ENCODE measurements at regions not wholly inside any gene's neighbourhood (a gene's known extent, or its start where the extent isn't known, plus 50 kb on each side); places are given as distances from the start of the nearest gene placed in this dataset.

DNA sequence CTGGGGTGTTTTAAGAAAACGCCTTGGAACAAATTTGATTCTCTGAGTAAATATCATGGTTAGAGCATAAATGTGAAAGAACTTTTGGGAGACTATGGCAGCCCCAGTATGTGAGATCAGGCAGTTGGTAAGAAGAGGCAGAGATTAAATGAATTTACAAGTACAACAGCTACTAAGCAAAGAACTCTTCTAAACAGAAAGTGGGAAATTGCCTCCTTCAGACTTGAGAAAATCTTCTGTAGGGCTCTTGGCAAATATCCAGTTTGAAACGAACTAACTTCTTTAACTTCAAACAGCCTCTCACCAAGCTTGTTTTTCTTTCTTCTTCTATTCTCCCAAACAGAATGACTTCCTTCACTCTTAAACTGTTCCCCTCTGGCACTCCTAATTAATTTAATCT lies 337.7 kb downstream of the SIPA1L2 start:
- H2BK15ac ChIP-seq (ENCODE audit: low read depth, low read length): no peak overlapping the region
- no CpG with 5 or more reads among the region's 2 CpGs for WGBS (ENCODE audit: extremely low coverage, insufficient read length, low lambda C conversion rate)

More for the DNA sequence above, 337.7 kb downstream of the SIPA1L2 start:
- no peaks in the 10 kb centered on the region for H3K9me3 ChIP-seq (ENCODE audit: control insufficient read depth, low read depth, low read length)
- H3K27ac Mint-ChIP-seq: no peak overlapping the region
- H3K27me3 ChIP-seq (ENCODE audit: insufficient read depth, low read length): no peaks in the 10 kb centered on the region
- no peak overlapping the region for H3K14ac ChIP-seq (ENCODE audit: insufficient read depth, low read length)
- no peak overlapping the region for H2BK12ac ChIP-seq (ENCODE audit: insufficient read length, low read depth, low read length)
- no peak overlapping the region for H2AK5ac ChIP-seq (ENCODE audit: insufficient read length, low read length)
- H3K18ac ChIP-seq (ENCODE audit: insufficient read length, low read depth, low read length): no peak overlapping the region
- TF ChIP-seq, protein P1, sequence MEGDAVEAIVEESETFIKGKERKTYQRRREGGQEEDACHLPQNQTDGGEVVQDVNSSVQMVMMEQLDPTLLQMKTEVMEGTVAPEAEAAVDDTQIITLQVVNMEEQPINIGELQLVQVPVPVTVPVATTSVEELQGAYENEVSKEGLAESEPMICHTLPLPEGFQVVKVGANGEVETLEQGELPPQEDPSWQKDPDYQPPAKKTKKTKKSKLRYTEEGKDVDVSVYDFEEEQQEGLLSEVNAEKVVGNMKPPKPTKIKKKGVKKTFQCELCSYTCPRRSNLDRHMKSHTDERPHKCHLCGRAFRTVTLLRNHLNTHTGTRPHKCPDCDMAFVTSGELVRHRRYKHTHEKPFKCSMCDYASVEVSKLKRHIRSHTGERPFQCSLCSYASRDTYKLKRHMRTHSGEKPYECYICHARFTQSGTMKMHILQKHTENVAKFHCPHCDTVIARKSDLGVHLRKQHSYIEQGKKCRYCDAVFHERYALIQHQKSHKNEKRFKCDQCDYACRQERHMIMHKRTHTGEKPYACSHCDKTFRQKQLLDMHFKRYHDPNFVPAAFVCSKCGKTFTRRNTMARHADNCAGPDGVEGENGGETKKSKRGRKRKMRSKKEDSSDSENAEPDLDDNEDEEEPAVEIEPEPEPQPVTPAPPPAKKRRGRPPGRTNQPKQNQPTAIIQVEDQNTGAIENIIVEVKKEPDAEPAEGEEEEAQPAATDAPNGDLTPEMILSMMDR (conservative IDR thresholded peaks at IDR 0.05): no peak
- H3K23ac ChIP-seq (ENCODE audit: insufficient read length, low read depth, low read length): no peak overlapping the region
- H3K23me2 ChIP-seq (ENCODE audit: insufficient read length, low read depth, low read length, poor library complexity, severe bottlenecking): no peaks in the 10 kb centered on the region
- H2BK5ac ChIP-seq (ENCODE audit: insufficient read length, low read length): no peak overlapping the region
- no peaks in the 10 kb centered on the region for H3K79me1 ChIP-seq (ENCODE audit: insufficient read depth, low read depth, low read length, poor library complexity, severe bottlenecking)
- no peaks in the 10 kb centered on the region for H3K36me3 Mint-ChIP-seq (ENCODE audit: insufficient read depth in 1 of 3, low read depth in 3 of 3)
- H2BK20ac ChIP-seq (ENCODE audit: low read depth, low read length, poor library complexity, severe bottlenecking): no peak overlapping the region
- H3K4me3 Mint-ChIP-seq: no peak overlapping the region
- H4K91ac ChIP-seq (ENCODE audit: insufficient read length, low read depth, low read length): no peak overlapping the region
- H4K5ac ChIP-seq (ENCODE audit: insufficient read length, low read depth, low read length): no peak overlapping the region
- no peaks in the 10 kb centered on the region for H4K20me1 ChIP-seq (ENCODE audit: control insufficient read depth, insufficient read depth, insufficient read length)
- H3K9me3 Mint-ChIP-seq: no peaks in the 10 kb centered on the region
- peaks cover 2% of the 10 kb centered on the region; the same call in 1 of the 2 replicates for H3K27me3 Mint-ChIP-seq (ENCODE audit: low read depth)
- H3K4me1 Mint-ChIP-seq: 0 out of 4 replicates have a peak, but pooled peaks cover 0 to 4% of the 10 kb centered on the region in 2 experiments
- H4K8ac ChIP-seq (replicated peaks; ENCODE audit: insufficient read length, low read depth, low read length): no peak overlapping the region
- H3K4ac ChIP-seq (ENCODE audit: low read depth, low read length): no peak overlapping the region
- no peak overlapping the region for H3K4me2 ChIP-seq (ENCODE audit: insufficient read depth, insufficient read length, low read length)
- no peaks in the 10 kb centered on the region for H3K79me2 ChIP-seq (ENCODE audit: insufficient read depth, low read length)
- no peaks in the 10 kb centered on the region for H3K4me1 ChIP-seq (ENCODE audit: insufficient read depth, low read length)
- no peak for DNase-seq
- H3K27ac ChIP-seq (ENCODE audit: insufficient read length, low read depth, low read length): no peak overlapping the region
- no peak overlapping the region for H2BK120ac ChIP-seq (ENCODE audit: low read depth, low read length, poor library complexity, severe bottlenecking)
- no peak overlapping the region for H2AFZ ChIP-seq (ENCODE audit: low read length)
- no peak overlapping the region for H3K9ac ChIP-seq (ENCODE audit: extremely low read depth, insufficient read length, low read length)
- no peak overlapping the region for H3T11ph ChIP-seq (ENCODE audit: low read length)
- no peak overlapping the region for H3K56ac ChIP-seq (ENCODE audit: insufficient read length, low read depth, low read length)
